GM12878 (cell line): ENCODE measurements at regions not wholly inside any gene's neighbourhood (a gene's known extent, or its start where the extent isn't known, plus 50 kb on each side); places are given as distances from the start of the nearest gene placed in this dataset.

Experiments used
- ATAC-seq: fragments of 200-7000 bp; cut with Tn5 transposase; 3 replicates; pipeline ENCODE4 v1.9.1; 2020; ENCODE audit warnings: mild to moderate bottlenecking, moderate library complexity
- BruUV-seq: library from RNA; stranded (reverse); fragments of 400-500 nt; replicated peaks from 2 replicates; lab custom pipeline; 2021; lab: Mats Ljungman, UMichigan
- CTCF ChIA-PET: fragments of 300-600 bp; sonication (Branson Sonifier 250); formaldehyde crosslinking; extraction: SDS; loops from one replicate; lab custom pipeline; 2021; ENCODE audit warnings: inconsistent platforms; lab: Yijun Ruan, JAX
- POLR2A ChIA-PET: fragments of 350-600 bp; formaldehyde crosslinking; extraction: SDS; loops from one replicate; lab custom pipeline; 2021; ENCODE audit warnings: inconsistent platforms; lab: Charles Lee
- RAD21 ChIA-PET: fragments of 300-600 bp; sonication (Branson Sonifier 250); formaldehyde crosslinking; loops from one replicate; lab custom pipeline; 2023; ENCODE audit warnings: antibody characterized with exemption; ENCODE audit not compliant: unreplicated experiment; lab: Charles Lee
- SMC1A ChIA-PET: fragments of 300-600 bp; sonication (Branson Sonifier 250); formaldehyde crosslinking; loops from one replicate; lab custom pipeline; 2023; ENCODE audit not compliant: unreplicated experiment, uncharacterized antibody; lab: Charles Lee
- DNase-seq: peaks from one replicate; pipeline ENCODE4 v3.0.0-alpha.2; 2011; ENCODE audit warnings: low read depth, low spot score
- FAIRE-seq: peaks from 3 replicates; lab custom pipeline; 2011; peaks lifted over from hg19 to GRCh38; lab: Jason Lieb, UNC
- H2AFZ ChIP-seq: 2 replicates; pipeline ENCODE4 v1.6.0; 2011; ENCODE audit warnings: low read depth, low read length, control low read depth; ENCODE audit not compliant: control insufficient read depth
- H3K27ac ChIP-seq: 2 replicates; pipeline ENCODE4 v1.5.1; 2011; ENCODE audit warnings: control low read depth; ENCODE audit not compliant: control insufficient read depth, insufficient read depth
- H3K27me3 ChIP-seq, 2 experiments: replicated peaks in 1 of 2; 2 replicates each; pipeline versions ENCODE4 v1.6.0 to v1.6.1; 2011; ENCODE audit warnings: low read length in 1 of 2; ENCODE audit not compliant: control insufficient read depth in 2 of 2, insufficient read depth in 2 of 2
- H3K36me3 ChIP-seq, 2 experiments: 2 replicates each; pipeline ENCODE4 v1.5.1; 2011; ENCODE audit warnings: low read length in 1 of 2; ENCODE audit not compliant: control insufficient read depth in 2 of 2, insufficient read depth in 2 of 2
- H3K4me1 ChIP-seq: 2 replicates; pipeline ENCODE4 v1.6.1; 2011; ENCODE audit warnings: mild to moderate bottlenecking, low read length, moderate library complexity, mixed read lengths; ENCODE audit not compliant: control insufficient read depth, insufficient read depth
- H3K4me2 ChIP-seq: 2 replicates; pipeline ENCODE4 v1.6.0; 2011; ENCODE audit warnings: control low read depth; ENCODE audit not compliant: control insufficient read depth, insufficient read depth
- H3K4me3 ChIP-seq: fragments of 200-600 bp; sonication (generic); 2 replicates; pipeline ENCODE4 v1.5.1; 2016
- H3K79me2 ChIP-seq: 2 replicates; pipeline ENCODE4 v1.6.0; 2011; ENCODE audit warnings: low read length; ENCODE audit not compliant: control insufficient read depth, insufficient read depth
- H3K9ac ChIP-seq: 2 replicates; pipeline ENCODE4 v1.8.0; 2011; ENCODE audit warnings: low read length, control low read depth, mixed read lengths; ENCODE audit not compliant: control insufficient read depth, insufficient read depth
- H3K9me3 ChIP-seq: replicated peaks from 3 replicates; pipeline ENCODE4 v1.5.1; 2011; ENCODE audit warnings: mild to moderate bottlenecking, low read length; ENCODE audit not compliant: control insufficient read depth, insufficient read depth
- H4K20me1 ChIP-seq: 2 replicates; pipeline ENCODE4 v1.6.0; 2011; ENCODE audit not compliant: control insufficient read depth, insufficient read depth
- BACH1 ChIP-seq: fragments of 450-650 bp; IDR thresholded peaks from 2 replicates; pipeline ENCODE4 v1.6.1; 2017; ENCODE audit warnings: mild to moderate bottlenecking, borderline replicate concordance
- BCLAF1 ChIP-seq: fragments of 450-650 bp; IDR thresholded peaks from 2 replicates; pipeline ENCODE4 v1.6.1; 2017; ENCODE audit warnings: antibody characterized with exemption, mild to moderate bottlenecking, moderate library complexity
- CREB1 ChIP-seq: IDR thresholded peaks from 2 replicates; pipeline ENCODE4 v1.6.1; 2012; ENCODE audit warnings: low read depth, mild to moderate bottlenecking, inconsistent platforms
- E2F4 ChIP-seq: IDR thresholded peaks from 2 replicates; pipeline ENCODE4 v1.6.1; 2012; ENCODE audit warnings: low read depth, low read length, improper control_type of control experiment
- FOXM1 ChIP-seq: IDR thresholded peaks from 2 replicates; pipeline ENCODE4 v1.6.1; 2012; ENCODE audit warnings: low read depth, mild to moderate bottlenecking, inconsistent platforms, low read length, moderate library complexity
- IKZF2 ChIP-seq, 2 experiments: fragments of 450-650 bp; IDR thresholded peaks; 2 replicates each; pipeline ENCODE4 v1.6.1; 2017; ENCODE audit warnings: mild to moderate bottlenecking in 2 of 2, moderate library complexity in 2 of 2
- KAT2A ChIP-seq: conservative IDR thresholded peaks from 2 replicates; pipeline ENCODE4 v1.6.1; 2011; ENCODE audit warnings: low read depth, low read length; ENCODE audit not compliant: control insufficient read depth
- KDM1A ChIP-seq: fragments of 200-600 bp; sonication (generic); IDR thresholded peaks from 2 replicates; pipeline ENCODE4 v1.6.1; 2016; ENCODE audit warnings: borderline replicate concordance
- LARP7 ChIP-seq: fragments of 450-650 bp; IDR thresholded peaks from 2 replicates; pipeline ENCODE4 v1.6.1; 2017; ENCODE audit warnings: mild to moderate bottlenecking
- NKRF ChIP-seq: fragments of 450-650 bp; conservative IDR thresholded peaks from 2 replicates; pipeline ENCODE4 v1.6.1; 2017; ENCODE audit warnings: mild to moderate bottlenecking, moderate library complexity
- RB1 ChIP-seq: fragments of 450-650 bp; formaldehyde crosslinking; IDR thresholded peaks from 2 replicates; pipeline ENCODE4 v1.6.1; 2017; ENCODE audit warnings: mild to moderate bottlenecking, borderline replicate concordance
- RBBP5 ChIP-seq: fragments of 200-600 bp; sonication (generic); conservative IDR thresholded peaks from 2 replicates; pipeline ENCODE4 v1.6.1; 2016
- SKIL ChIP-seq: fragments of 450-650 bp; IDR thresholded peaks from 2 replicates; pipeline ENCODE4 v1.6.1; 2017; ENCODE audit warnings: mild to moderate bottlenecking, low read depth, inconsistent platforms; ENCODE audit not compliant: poor library complexity, severe bottlenecking
- SMAD1 ChIP-seq: fragments of 450-650 bp; IDR thresholded peaks from 2 replicates; pipeline ENCODE4 v1.6.1; 2018; ENCODE audit warnings: mild to moderate bottlenecking, low read depth; ENCODE audit not compliant: partially characterized antibody
- YBX1 ChIP-seq: fragments of 450-650 bp; IDR thresholded peaks from 2 replicates; pipeline ENCODE4 v1.6.1; 2016; ENCODE audit warnings: antibody characterized with exemption
- ZNF274 ChIP-seq: IDR thresholded peaks from one replicate; pipeline ENCODE4 v1.8.0; 2011; ENCODE audit not compliant: insufficient read length, insufficient read depth
- WGBS: methylation state at CpG from one replicate; pipeline ENCODE4 v1.1.6; 2016; ENCODE audit warnings: low lambda C conversion rate; ENCODE audit not compliant: insufficient replicate concordance, insufficient coverage; ENCODE audit errors: missing lambda C conversion rate; 5-methylcytosine and 5-hydroxymethylcytosine counted together
- in situ Hi-C: fragments of 300-500 bp; cut with MboI; formaldehyde crosslinking; loops from 9 replicates; pipeline ENCODE4 v1.14.3; 2018; ENCODE audit warnings: mixed read lengths
- intact Hi-C: fragments of 100-400 bp; cut with micrococcal nuclease; formaldehyde crosslinking; loops from one replicate; pipeline ENCODE4 v1.14.2; 2022; ENCODE audit not compliant: unreplicated experiment

- TF ChIP-seq NKRF (no peak), RB1 (no peak), LARP7 (no peak), ZNF274 (no peak), SMAD1 (no peak)
These were observed 116.7 kb upstream of the NCAM1 start (continued) for GRCh38 chr11:112844517-112844916.

- Histone ChIP-seq H3K9me3 (no peaks in the 10 kb centered on the region), H3K79me2 (no peaks in the 10 kb centered on the region), H4K20me1 (no peaks in the 10 kb centered on the region), H3K36me3 (no peaks in the 10 kb centered on the region), H3K9ac (no peak overlapping the region), H3K4me1 (no peaks in the 10 kb centered on the region), H3K4me2 (no peak overlapping the region), H3K27ac (no peak overlapping the region), H3K4me3 (no peak overlapping the region), H2AFZ (no peak overlapping the region), H3K27me3 (no peaks in the 10 kb centered on the region)
- BruUV-seq, result no TSS peak
- in situ Hi-C loops, result no loop called here
- WGBS, result 47% methylated on average over 4 of the region's 4 CpGs
- intact Hi-C loops, result no loop called here
- SMC1A ChIA-PET, result no interaction called here
- FAIRE-seq, result no peak
- ATAC-seq, result no peak
- no peak for DNase-seq
- POLR2A ChIA-PET, result no interaction called here
- RAD21 ChIA-PET, result no interaction called here
- CTCF ChIA-PET, result no interaction called here
- TF ChIP-seq BCLAF1 (no peak), YBX1 (no peak), ZNF274 (no peak), CREB1 (no peak), SKIL (no peak), IKZF2 (IDR thresholded peaks at IDR 0.05) (no peak), RBBP5 (no peak), FOXM1 (no peak), E2F4 (no peak), BACH1 (no peak), KAT2A (no peak), KDM1A (no peak)
These were observed 113.7 kb upstream of the NCAM1 start for GRCh38 chr11:112847568-112847967.
